ENCODE measurements at regions not wholly inside any gene's neighbourhood (a gene's known extent, or its start where the extent isn't known, plus 50 kb on each side); places are given as distances from the start of the nearest gene placed in this dataset.

DNA sequence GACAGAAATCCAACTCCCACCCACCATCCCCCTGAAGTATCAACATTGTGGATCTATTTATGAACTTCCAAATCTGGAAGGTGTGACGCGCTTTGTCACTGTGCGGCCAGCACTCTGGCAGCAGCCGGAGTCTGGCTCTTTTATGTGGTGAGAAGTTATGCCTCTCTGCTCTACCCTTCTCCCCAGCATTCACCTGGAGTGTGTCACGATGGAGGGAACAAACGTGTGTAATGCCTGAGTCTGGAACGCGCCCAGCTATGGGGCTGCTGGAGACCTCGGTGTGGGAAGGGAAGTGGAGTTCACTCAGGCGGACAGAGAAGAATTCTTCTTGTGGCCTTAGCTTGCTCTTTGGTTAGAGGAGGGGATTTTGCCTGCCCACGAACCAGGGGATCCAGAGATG lies 222.1 kb upstream of the RPL34 start:
- no peaks in the 10 kb centered on the region for H3K9me3 Mint-ChIP-seq
- no peak overlapping the region for H3K4me3 Mint-ChIP-seq
- no peak for DNase-seq
- H3K4me1 Mint-ChIP-seq (ENCODE audit: low read depth) = no peaks in the 10 kb centered on the region
- intact Hi-C loops (cut with micrococcal nuclease) = no loop called here
- no peaks in the 10 kb centered on the region for H3K36me3 Mint-ChIP-seq (ENCODE audit: low read depth)
- no peak overlapping the region for H3K27ac Mint-ChIP-seq
- ChIA-PET POLR2A (no interaction called here), CTCF (no interaction called here)
- TF ChIP-seq, protein P1, sequence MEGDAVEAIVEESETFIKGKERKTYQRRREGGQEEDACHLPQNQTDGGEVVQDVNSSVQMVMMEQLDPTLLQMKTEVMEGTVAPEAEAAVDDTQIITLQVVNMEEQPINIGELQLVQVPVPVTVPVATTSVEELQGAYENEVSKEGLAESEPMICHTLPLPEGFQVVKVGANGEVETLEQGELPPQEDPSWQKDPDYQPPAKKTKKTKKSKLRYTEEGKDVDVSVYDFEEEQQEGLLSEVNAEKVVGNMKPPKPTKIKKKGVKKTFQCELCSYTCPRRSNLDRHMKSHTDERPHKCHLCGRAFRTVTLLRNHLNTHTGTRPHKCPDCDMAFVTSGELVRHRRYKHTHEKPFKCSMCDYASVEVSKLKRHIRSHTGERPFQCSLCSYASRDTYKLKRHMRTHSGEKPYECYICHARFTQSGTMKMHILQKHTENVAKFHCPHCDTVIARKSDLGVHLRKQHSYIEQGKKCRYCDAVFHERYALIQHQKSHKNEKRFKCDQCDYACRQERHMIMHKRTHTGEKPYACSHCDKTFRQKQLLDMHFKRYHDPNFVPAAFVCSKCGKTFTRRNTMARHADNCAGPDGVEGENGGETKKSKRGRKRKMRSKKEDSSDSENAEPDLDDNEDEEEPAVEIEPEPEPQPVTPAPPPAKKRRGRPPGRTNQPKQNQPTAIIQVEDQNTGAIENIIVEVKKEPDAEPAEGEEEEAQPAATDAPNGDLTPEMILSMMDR (IDR thresholded peaks at IDR 0.05) = no peak
- no peak for ATAC-seq
- no peaks in the 10 kb centered on the region for H3K27me3 Mint-ChIP-seq

DNA sequence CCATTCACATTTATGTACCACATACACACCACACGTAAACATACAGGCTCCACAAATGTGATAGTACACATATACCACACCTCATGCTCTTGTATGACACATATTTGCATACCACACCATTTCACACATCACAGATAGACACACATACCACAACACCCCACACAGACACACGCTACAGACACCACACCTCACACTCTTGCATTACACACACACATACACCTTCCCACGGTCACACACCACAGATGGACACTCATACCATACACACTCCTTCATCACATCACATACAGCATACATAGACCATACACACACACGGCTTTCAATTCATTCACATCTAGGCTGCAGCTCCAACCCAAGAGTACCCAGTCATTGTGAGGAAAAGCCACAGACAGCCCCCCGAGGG lies 222.5 kb upstream of the RPL34 start:
- H3K27ac Mint-ChIP-seq = no peak overlapping the region
- intact Hi-C loops (cut with micrococcal nuclease) = no loop called here
- ATAC-seq (peak; percentile 45), DNase-seq (no peak)
- POLR2A ChIA-PET = no interaction called here
- H3K4me1 Mint-ChIP-seq (ENCODE audit: low read depth) = no peaks in the 10 kb centered on the region
- H3K9me3 Mint-ChIP-seq = no peaks in the 10 kb centered on the region
- no peaks in the 10 kb centered on the region for H3K27me3 Mint-ChIP-seq
- CTCF ChIA-PET = no interaction called here
- TF ChIP-seq, protein P1 (IDR thresholded peaks at IDR 0.05) = no peak
- no peak overlapping the region for H3K4me3 Mint-ChIP-seq
- H3K36me3 Mint-ChIP-seq (ENCODE audit: low read depth) = no peaks in the 10 kb centered on the region

DNA sequence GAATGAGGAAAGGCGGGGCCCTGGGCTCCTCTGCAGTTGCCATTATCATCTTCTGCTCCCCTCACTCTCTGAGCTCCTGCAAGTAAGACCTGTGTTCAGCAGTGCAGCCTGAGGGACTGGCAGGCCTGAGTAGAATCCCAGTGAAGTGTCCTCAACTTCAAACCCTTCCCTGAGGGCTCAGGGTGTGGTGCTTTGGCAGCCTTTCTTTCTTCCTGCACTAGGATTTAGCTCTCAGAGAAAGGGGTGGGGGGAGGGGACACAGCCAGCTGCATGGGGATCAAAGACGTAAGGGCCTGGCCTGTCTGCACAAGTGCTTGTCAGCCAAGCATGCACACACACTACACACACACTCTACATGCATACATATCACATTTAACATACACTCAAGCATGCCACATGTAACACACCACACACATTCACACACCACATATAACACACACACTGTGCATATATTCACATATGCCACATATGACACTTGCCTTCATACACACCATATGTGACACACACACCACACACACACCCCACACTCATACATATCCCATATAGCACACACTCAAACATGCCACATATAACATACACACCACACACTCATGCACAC lies 223.4 kb upstream of the RPL34 start:
- TF ChIP-seq, protein P1 (IDR thresholded peaks at IDR 0.05) = no peak
- intact Hi-C loops (cut with micrococcal nuclease) = no loop called here
- DNase-seq (no peak), ATAC-seq (no peak)
- no peaks in the 10 kb centered on the region for H3K27me3 Mint-ChIP-seq
- H3K4me1 Mint-ChIP-seq (ENCODE audit: low read depth) = no peaks in the 10 kb centered on the region
- POLR2A ChIA-PET = no interaction called here
- no peak overlapping the region for H3K27ac Mint-ChIP-seq
- CTCF ChIA-PET = no interaction called here
- H3K36me3 Mint-ChIP-seq (ENCODE audit: low read depth) = no peaks in the 10 kb centered on the region
- no peak overlapping the region for H3K4me3 Mint-ChIP-seq
- no peaks in the 10 kb centered on the region for H3K9me3 Mint-ChIP-seq

DNA sequence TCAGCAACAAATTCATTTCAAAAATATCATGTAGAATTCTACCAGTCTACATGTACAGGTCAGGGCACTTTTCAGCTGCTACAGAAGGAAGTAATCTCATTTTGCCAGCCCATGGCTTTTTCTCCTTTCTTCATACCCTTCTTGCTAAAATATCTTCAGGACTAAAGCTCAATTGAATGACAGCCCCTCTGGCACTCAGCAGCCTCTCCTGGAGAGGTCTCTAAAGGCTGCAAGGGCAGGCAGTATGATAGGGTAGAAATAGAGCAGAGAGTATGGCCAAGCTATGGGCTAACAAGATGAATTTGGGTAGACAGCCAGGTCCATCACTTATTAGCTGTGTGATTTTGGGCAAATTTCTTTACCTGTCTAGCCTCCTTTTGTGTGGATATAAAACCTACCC lies 224.6 kb upstream of the RPL34 start:
- ATAC-seq (no peak), DNase-seq (no peak)
- TF ChIP-seq, protein P1 (IDR thresholded peaks at IDR 0.05) = no peak
- Mint-ChIP-seq H3K4me1 (ENCODE audit: low read depth) (no peaks in the 10 kb centered on the region), H3K9me3 (no peaks in the 10 kb centered on the region), H3K36me3 (ENCODE audit: low read depth) (no peaks in the 10 kb centered on the region), H3K27me3 (no peaks in the 10 kb centered on the region), H3K27ac (no peak overlapping the region), H3K4me3 (no peak overlapping the region)
- ChIA-PET CTCF (no interaction called here), POLR2A (interaction anchor here (0.6 to 0.8 kb wide), 2 partner anchors 12 to 192 kb away, joined by 3 read pairs; no protein-coding TSS in a partner anchor)
- intact Hi-C loops (cut with micrococcal nuclease) = no loop called here

DNA sequence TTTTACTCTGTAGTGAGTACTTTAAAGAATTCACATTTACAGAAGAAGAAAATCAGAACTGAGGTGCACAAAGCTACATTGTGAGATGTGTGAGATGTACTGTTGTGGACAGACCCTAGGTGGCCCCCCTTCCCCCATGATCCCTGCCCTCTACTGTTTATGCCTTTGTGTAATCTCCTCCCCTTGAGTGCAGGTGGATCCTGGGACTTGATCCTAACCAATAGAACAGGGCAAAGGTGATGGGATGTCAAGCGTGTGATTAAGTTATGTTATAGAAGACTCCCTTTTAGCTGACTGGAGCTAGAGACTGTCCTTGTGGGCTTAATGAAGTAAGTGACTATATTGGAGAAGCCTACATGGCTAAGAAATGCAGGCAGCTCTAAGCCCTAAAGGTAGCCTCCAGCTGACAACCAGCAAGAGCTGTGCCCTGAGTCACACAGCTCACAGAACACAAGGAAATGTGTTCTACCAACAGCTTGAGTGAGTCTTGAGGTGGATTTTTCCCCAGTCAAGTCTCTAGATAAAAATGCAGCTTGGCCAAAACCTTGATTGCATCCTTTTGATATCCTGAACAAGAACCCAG lies 225.2 kb upstream of the LEF1 start:
- ChIA-PET POLR2A (interaction anchor here (0.5 to 1.5 kb wide), 2 partner anchors 9 to 45 kb away, joined by 3 to 4 read pairs; no protein-coding TSS in a partner anchor), CTCF (interaction anchor here (1.0 to 1.5 kb wide), 5 partner anchors 54 to 375 kb away, joined by 3 to 4 read pairs (median 3); no protein-coding TSS in a partner anchor)
- H3K27ac Mint-ChIP-seq = no peak overlapping the region
- no peaks in the 10 kb centered on the region for H3K36me3 Mint-ChIP-seq (ENCODE audit: low read depth)
- TF ChIP-seq, protein P1 (IDR thresholded peaks at IDR 0.05) = no peak
- no peaks in the 10 kb centered on the region for H3K9me3 Mint-ChIP-seq
- H3K4me3 Mint-ChIP-seq = no peak overlapping the region
- ATAC-seq (no peak), DNase-seq (no peak)
- no peaks in the 10 kb centered on the region for H3K4me1 Mint-ChIP-seq (ENCODE audit: low read depth)
- H3K27me3 Mint-ChIP-seq = no peaks in the 10 kb centered on the region
- intact Hi-C loops (cut with micrococcal nuclease) = no loop called here

All from activated CD8-positive, alpha-beta T cell treated with anti-CD3 and anti-CD28 coated beads for 36 hours (primary cell).